ENCODE measurements at regions not wholly inside any gene's neighbourhood (a gene's known extent, or its start where the extent isn't known, plus 50 kb on each side); places are given as distances from the start of the nearest gene placed in this dataset.
"Not testable (repeated sequence)": the region's sequence is repeated elsewhere in the genome, so short reads cannot be mapped to it uniquely, and the experiment has no call there.

- DNase-seq = no peak
- no peak overlapping the region for H3K27ac ChIP-seq (ENCODE audit: low read depth in 2 of 2, low read length in 2 of 2)
- no peak overlapping the region for H3K4me3 ChIP-seq (ENCODE audit: low read length in 3 of 3)
- no peaks in the 10 kb centered on the region for H3K9me3 ChIP-seq (ENCODE audit: control insufficient read depth in 2 of 3, insufficient read depth in 1 of 3, low read length in 3 of 3)
- H3K9ac ChIP-seq (ENCODE audit: low read length in 3 of 3) = no peak overlapping the region
- TF ChIP-seq, protein P1, sequence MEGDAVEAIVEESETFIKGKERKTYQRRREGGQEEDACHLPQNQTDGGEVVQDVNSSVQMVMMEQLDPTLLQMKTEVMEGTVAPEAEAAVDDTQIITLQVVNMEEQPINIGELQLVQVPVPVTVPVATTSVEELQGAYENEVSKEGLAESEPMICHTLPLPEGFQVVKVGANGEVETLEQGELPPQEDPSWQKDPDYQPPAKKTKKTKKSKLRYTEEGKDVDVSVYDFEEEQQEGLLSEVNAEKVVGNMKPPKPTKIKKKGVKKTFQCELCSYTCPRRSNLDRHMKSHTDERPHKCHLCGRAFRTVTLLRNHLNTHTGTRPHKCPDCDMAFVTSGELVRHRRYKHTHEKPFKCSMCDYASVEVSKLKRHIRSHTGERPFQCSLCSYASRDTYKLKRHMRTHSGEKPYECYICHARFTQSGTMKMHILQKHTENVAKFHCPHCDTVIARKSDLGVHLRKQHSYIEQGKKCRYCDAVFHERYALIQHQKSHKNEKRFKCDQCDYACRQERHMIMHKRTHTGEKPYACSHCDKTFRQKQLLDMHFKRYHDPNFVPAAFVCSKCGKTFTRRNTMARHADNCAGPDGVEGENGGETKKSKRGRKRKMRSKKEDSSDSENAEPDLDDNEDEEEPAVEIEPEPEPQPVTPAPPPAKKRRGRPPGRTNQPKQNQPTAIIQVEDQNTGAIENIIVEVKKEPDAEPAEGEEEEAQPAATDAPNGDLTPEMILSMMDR (IDR thresholded peaks at IDR 0.05; ENCODE audit: borderline replicate concordance, extremely low read depth, insufficient read depth) = no peak
- H3K4me1 ChIP-seq (ENCODE audit: control insufficient read depth in 2 of 3, insufficient read depth in 2 of 3, low read depth in 1 of 3, low read length in 3 of 3) = no peaks in the 10 kb centered on the region
- no peak for FAIRE-seq
- H3K36me3 ChIP-seq (ENCODE audit: control insufficient read depth in 2 of 3, insufficient read depth in 3 of 3, low read length in 3 of 3) = no peaks in the 10 kb centered on the region
- intact Hi-C loops (cut with DNase I) = no loop called here
- no peaks in the 10 kb centered on the region for H3K27me3 ChIP-seq (ENCODE audit: control insufficient read depth, insufficient read depth, low read length)
Observed at GRCh38 chr12:75685617-75686225, 174.3 kb upstream of the KRR1 start.

DNA sequence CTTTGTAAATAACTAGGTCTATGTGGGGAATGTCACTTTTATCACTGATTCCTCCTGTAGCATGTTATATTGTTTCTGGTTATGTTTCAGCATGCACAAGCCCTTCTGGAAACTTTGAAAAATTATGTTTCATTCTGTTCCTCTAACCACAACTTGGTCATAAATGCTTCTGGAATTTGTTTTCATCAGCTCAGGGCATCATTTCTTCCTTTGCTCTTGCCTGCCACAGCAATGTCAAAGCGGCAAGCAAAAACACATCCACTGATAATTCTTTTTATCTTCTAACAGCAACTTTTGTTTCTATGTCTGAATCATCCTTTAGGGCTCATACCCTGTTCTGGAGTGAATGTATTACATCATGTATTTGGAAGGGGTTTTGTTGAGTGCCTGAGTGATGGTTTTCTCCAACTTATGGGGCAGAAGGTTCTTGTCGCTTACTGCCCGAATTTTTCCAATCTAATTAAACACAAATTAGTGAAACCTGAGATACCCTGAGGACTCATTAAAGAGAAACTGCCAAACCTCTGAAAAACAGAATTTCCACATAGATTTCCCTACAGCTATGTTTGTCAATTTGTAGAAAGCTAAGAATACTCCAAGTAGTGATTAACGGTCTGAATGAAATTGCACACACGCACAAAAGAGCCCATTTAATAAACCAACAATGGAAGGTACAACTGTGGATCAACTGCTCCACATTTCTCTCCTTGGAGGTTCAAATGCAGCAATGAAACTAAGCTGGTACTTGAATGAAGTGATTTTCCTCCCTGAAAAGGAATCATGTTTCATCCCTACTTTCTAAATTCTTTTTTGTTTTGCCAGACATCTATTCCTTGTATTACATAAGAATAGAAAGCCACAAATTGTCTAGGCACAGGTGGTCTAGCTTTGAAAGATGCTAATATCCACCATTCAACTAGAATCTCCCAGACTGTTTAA is 173.5 kb upstream of the KRR1 start:
- H3K27ac ChIP-seq (ENCODE audit: low read depth in 2 of 2, low read length in 2 of 2) = no peak overlapping the region
- no peaks in the 10 kb centered on the region for H3K4me1 ChIP-seq (ENCODE audit: control insufficient read depth in 2 of 3, insufficient read depth in 2 of 3, low read depth in 1 of 3, low read length in 3 of 3)
- H3K9me3 ChIP-seq (ENCODE audit: control insufficient read depth in 2 of 3, insufficient read depth in 1 of 3, low read length in 3 of 3) = no peaks in the 10 kb centered on the region
- H3K4me3 ChIP-seq (ENCODE audit: low read length in 3 of 3) = no peak overlapping the region
- DNase-seq (no peak), FAIRE-seq (no peak)
- H3K27me3 ChIP-seq (ENCODE audit: control insufficient read depth, insufficient read depth, low read length) = no peaks in the 10 kb centered on the region
- intact Hi-C loops (cut with DNase I) = no loop called here
- H3K36me3 ChIP-seq (ENCODE audit: control insufficient read depth in 2 of 3, insufficient read depth in 3 of 3, low read length in 3 of 3) = no peaks in the 10 kb centered on the region
- H3K9ac ChIP-seq (ENCODE audit: low read length in 3 of 3) = no peak overlapping the region
- TF ChIP-seq, protein P1 (IDR thresholded peaks at IDR 0.05; ENCODE audit: borderline replicate concordance, extremely low read depth, insufficient read depth) = no peak

DNA sequence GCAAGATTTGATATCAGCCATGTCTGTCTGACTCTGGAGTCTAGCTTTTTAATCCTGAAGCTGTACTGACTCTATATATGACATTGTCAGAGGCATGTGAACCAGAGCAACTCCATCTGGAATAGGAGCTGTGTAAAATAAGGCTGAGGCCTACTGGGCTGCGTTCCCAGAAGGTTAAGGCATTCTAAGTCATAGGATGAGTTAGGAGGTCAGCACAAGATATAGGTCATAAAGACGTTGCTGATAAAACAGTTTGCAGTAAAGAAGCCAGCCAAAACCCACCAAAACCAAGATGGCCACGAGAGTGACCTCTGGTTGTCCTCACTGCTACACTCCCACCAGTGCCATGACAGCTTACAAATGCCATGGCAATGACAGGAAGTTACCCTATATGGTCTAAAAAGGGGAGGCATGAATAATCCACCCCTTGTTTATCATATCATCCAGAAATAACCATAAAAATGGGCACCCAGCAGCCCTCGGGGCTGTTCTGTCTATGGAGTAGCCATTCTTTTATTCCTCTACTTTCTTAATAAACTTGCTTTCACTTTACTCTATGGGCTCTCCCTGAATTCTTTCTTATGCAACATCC is 172.7 kb upstream of the KRR1 start:
- intact Hi-C loops (cut with DNase I); H3K4me3 ChIP-seq (ENCODE audit: low read length in 3 of 3); FAIRE-seq; H3K9me3 ChIP-seq (ENCODE audit: control insufficient read depth in 2 of 3, insufficient read depth in 1 of 3, low read length in 3 of 3); DNase-seq; H3K27me3 ChIP-seq (ENCODE audit: control insufficient read depth, insufficient read depth, low read length); H3K4me1 ChIP-seq (ENCODE audit: control insufficient read depth in 2 of 3, insufficient read depth in 2 of 3, low read depth in 1 of 3, low read length in 3 of 3); H3K36me3 ChIP-seq (ENCODE audit: control insufficient read depth in 2 of 3, insufficient read depth in 3 of 3, low read length in 3 of 3); H3K27ac ChIP-seq (ENCODE audit: low read depth in 2 of 2, low read length in 2 of 2); H3K9ac ChIP-seq (ENCODE audit: low read length in 3 of 3): not testable (repeated sequence)

- intact Hi-C loops (cut with DNase I) = no loop called here
- Histone ChIP-seq H3K27me3 (ENCODE audit: control insufficient read depth, insufficient read depth, low read length) (no peaks in the 10 kb centered on the region), H3K36me3 (ENCODE audit: control insufficient read depth in 2 of 3, insufficient read depth in 3 of 3, low read length in 3 of 3) (no peaks in the 10 kb centered on the region), H3K4me1 (ENCODE audit: control insufficient read depth in 2 of 3, insufficient read depth in 2 of 3, low read depth in 1 of 3, low read length in 3 of 3) (no peaks in the 10 kb centered on the region), H3K27ac (ENCODE audit: low read depth in 2 of 2, low read length in 2 of 2) (no peak overlapping the region), H3K9me3 (ENCODE audit: control insufficient read depth in 2 of 3, insufficient read depth in 1 of 3, low read length in 3 of 3) (no peaks in the 10 kb centered on the region), H3K4me3 (ENCODE audit: low read length in 3 of 3) (no peak overlapping the region), H3K9ac (ENCODE audit: low read length in 3 of 3) (no peak overlapping the region)
- no peak for FAIRE-seq
- TF ChIP-seq, protein P1 (IDR thresholded peaks at IDR 0.05; ENCODE audit: borderline replicate concordance, extremely low read depth, insufficient read depth) = no peak
- DNase-seq = no peak
Observed at GRCh38 chr12:75683220-75683619, 171.8 kb upstream of the KRR1 start.

All from kidney (tissue), 13 donors.